ENCODE measurements at regions not wholly inside any gene's neighbourhood (a gene's known extent, or its start where the extent isn't known, plus 50 kb on each side); places are given as distances from the start of the nearest gene placed in this dataset.

- TF ChIP-seq CREB1 (IDR thresholded peaks at IDR 0.05; ENCODE audit: low read depth) = no peak
- TF ChIP-seq EP300 (IDR thresholded peaks at IDR 0.05; ENCODE audit: borderline replicate concordance) = no peak
- TF ChIP-seq REST (IDR thresholded peaks at IDR 0.05; ENCODE audit: low read depth) = no peak
Measured at GRCh38 chr4:55186700-55187099, 61.3 kb upstream of the KDR start.

Measured in Ishikawa (cell line).